PC-9 (cell line): ENCODE measurements at regions not wholly inside any gene's neighbourhood (a gene's known extent, or its start where the extent isn't known, plus 50 kb on each side); places are given as distances from the start of the nearest gene placed in this dataset.

ENCODE experiments used
- CTCF ChIP-seq: fragments of 200-600 bp; sonication (generic); conservative IDR thresholded peaks from 2 replicates; pipeline ENCODE4 v1.6.1; 2017; ENCODE audit warnings: mixed run types, antibody characterized with exemption, mild to moderate bottlenecking, moderate library complexity
- EZH2 ChIP-seq: fragments of 200-600 bp; sonication (generic); IDR thresholded peaks from 2 replicates; pipeline ENCODE4 v1.8.0; 2017; ENCODE audit warnings: antibody characterized with exemption, low read depth

GRCh38 chrX:42085836-42086235 lies 162.5 kb upstream of the CASK start:
- no peak for TF ChIP-seq CTCF
- no peak for TF ChIP-seq EZH2
